DOHH2 (cell line): ENCODE measurements at regions not wholly inside any gene's neighbourhood (a gene's known extent, or its start where the extent isn't known, plus 50 kb on each side); places are given as distances from the start of the nearest gene placed in this dataset.
A peak's percentile ranks its signal among the peaks of the same experiment; 100 is the strongest.

Experiments
- H3F3A ChIP-seq: fragments of 200-600 bp; sonication (generic), shearing (Covaris generic); 2 replicates; pipeline ENCODE4 v1.6.0; 2016; ENCODE audit warnings: antibody characterized with exemption, mild to moderate bottlenecking; ENCODE audit not compliant: control insufficient read depth, insufficient read depth
- H3K27ac ChIP-seq: fragments of 200-600 bp; sonication (generic); 2 replicates; pipeline ENCODE4 v1.5.1; 2014; ENCODE audit warnings: low read depth, mild to moderate bottlenecking, low read length, moderate library complexity
- H3K27me3 ChIP-seq: fragments of 200-600 bp; sonication (generic); 2 replicates; pipeline ENCODE4 v1.6.1; 2014; ENCODE audit warnings: mild to moderate bottlenecking, low read length, mixed read lengths; ENCODE audit not compliant: control insufficient read depth
- H3K36me3 ChIP-seq: fragments of 200-600 bp; sonication (generic); 2 replicates; pipeline ENCODE4 v1.6.1; 2014; ENCODE audit warnings: mild to moderate bottlenecking, low read length, moderate library complexity, mixed read lengths; ENCODE audit not compliant: control insufficient read depth
- H3K4me1 ChIP-seq: fragments of 200-600 bp; sonication (generic); 2 replicates; pipeline ENCODE4 v1.6.1; 2014; ENCODE audit warnings: mild to moderate bottlenecking, low read length, mixed read lengths; ENCODE audit not compliant: control insufficient read depth
- H3K4me2 ChIP-seq: fragments of 200-600 bp; sonication (generic); 2 replicates; pipeline ENCODE4 v1.6.0; 2014; ENCODE audit warnings: mild to moderate bottlenecking, low read length, moderate library complexity
- H3K4me3 ChIP-seq: fragments of 200-600 bp; sonication (generic); 2 replicates; pipeline ENCODE4 v1.5.1; 2014; ENCODE audit warnings: mild to moderate bottlenecking, low read length, mixed read lengths
- H3K79me2 ChIP-seq: fragments of 200-600 bp; sonication (generic); 2 replicates; pipeline ENCODE4 v1.6.1; 2014; ENCODE audit warnings: mild to moderate bottlenecking, low read length, mixed read lengths; ENCODE audit not compliant: control insufficient read depth
- H3K9me2 ChIP-seq: fragments of 200-600 bp; sonication (generic); replicated peaks from 2 replicates; pipeline ENCODE4 v1.6.1; 2014; ENCODE audit warnings: mild to moderate bottlenecking, low read length, mixed read lengths; ENCODE audit not compliant: control insufficient read depth
- H3K9me3 ChIP-seq: fragments of 200-600 bp; sonication (generic); 2 replicates; pipeline ENCODE4 v1.6.1; 2014; ENCODE audit warnings: antibody characterized with exemption, low read length, mixed read lengths; ENCODE audit not compliant: control insufficient read depth, insufficient read depth
- H4K20me1 ChIP-seq: fragments of 200-600 bp; sonication (generic); 2 replicates; pipeline ENCODE4 v1.6.0; 2014; ENCODE audit warnings: low read depth, mild to moderate bottlenecking, antibody characterized with exemption, low read length, moderate library complexity; ENCODE audit not compliant: control insufficient read depth, insufficient read depth
- CTCF ChIP-seq: fragments of 200-600 bp; sonication (generic); IDR thresholded peaks from one replicate; pipeline ENCODE4 v1.5.1; 2014; ENCODE audit warnings: antibody characterized with exemption, mild to moderate bottlenecking, low read depth, low read length; ENCODE audit not compliant: poor library complexity, severe bottlenecking
- EZH2phosphoT487 ChIP-seq: fragments of 200-600 bp; sonication (generic); IDR thresholded peaks from 2 replicates; pipeline ENCODE4 v1.6.1; 2017; ENCODE audit warnings: borderline replicate concordance, mild to moderate bottlenecking, antibody characterized with exemption, low read length, moderate library complexity, mixed read lengths

- no peaks in the 10 kb centered on the region for H4K20me1 ChIP-seq
- TF ChIP-seq EZH2phosphoT487, result no peak
- TF ChIP-seq CTCF, result no peak
- H3K4me1 ChIP-seq, result peaks cover 32% of the 10 kb centered on the region
- peak overlapping the region; percentile 30 for H3K4me2 ChIP-seq
- no peaks in the 10 kb centered on the region for H3K36me3 ChIP-seq
- no peak overlapping the region for H3K4me3 ChIP-seq
- no peaks in the 10 kb centered on the region for H3K27me3 ChIP-seq
- no peaks in the 10 kb centered on the region for H3F3A ChIP-seq
- H3K79me2 ChIP-seq, result no peaks in the 10 kb centered on the region
- no peaks in the 10 kb centered on the region for H3K9me2 ChIP-seq
- H3K27ac ChIP-seq, result no peak overlapping the region
- H3K9me3 ChIP-seq, result peaks cover 3% of the 10 kb centered on the region; the same call in 1 of the 2 replicates
Measured at GRCh38 chrX:13256603-13257002, 63.2 kb downstream of the ATXN3L start.

- Histone ChIP-seq H3K36me3 (no peaks in the 10 kb centered on the region), H3K9me3 (peaks cover 3% of the 10 kb centered on the region; the same call in 1 of the 2 replicates), H4K20me1 (no peaks in the 10 kb centered on the region), H3K27me3 (no peaks in the 10 kb centered on the region), H3F3A (no peaks in the 10 kb centered on the region), H3K9me2 (no peaks in the 10 kb centered on the region), H3K79me2 (no peaks in the 10 kb centered on the region), H3K4me3 (no peak overlapping the region), H3K4me2 (no peak overlapping the region), H3K27ac (no peak overlapping the region), H3K4me1 (peaks cover 32% of the 10 kb centered on the region)
- no peak for TF ChIP-seq CTCF
- no peak for TF ChIP-seq EZH2phosphoT487
Measured at GRCh38 chrX:13254870-13255269, 65.0 kb downstream of the ATXN3L start.

GRCh38 chrX:13254076-13254785, 65.6 kb downstream of the ATXN3L start:
- peak overlapping the region; percentile 6; the same call in 1 of the 2 replicates for H3K4me2 ChIP-seq
- H3K4me3 ChIP-seq, result no peak overlapping the region
- peaks cover 3% of the 10 kb centered on the region; the same call in 1 of the 2 replicates for H3K9me3 ChIP-seq
- no peaks in the 10 kb centered on the region for H3K36me3 ChIP-seq
- no peaks in the 10 kb centered on the region for H3K27me3 ChIP-seq
- TF ChIP-seq CTCF (no peak), EZH2phosphoT487 (no peak)
- H3K79me2 ChIP-seq, result no peaks in the 10 kb centered on the region
- no peak overlapping the region for H3K27ac ChIP-seq
- H3F3A ChIP-seq, result no peaks in the 10 kb centered on the region
- no peaks in the 10 kb centered on the region for H4K20me1 ChIP-seq
- H3K4me1 ChIP-seq, result peaks cover 32% of the 10 kb centered on the region
- no peaks in the 10 kb centered on the region for H3K9me2 ChIP-seq
